Gastroesophageal sphincter (tissue), 3 donors: ENCODE measurements at regions not wholly inside any gene's neighbourhood (a gene's known extent, or its start where the extent isn't known, plus 50 kb on each side); places are given as distances from the start of the nearest gene placed in this dataset.

Source experiments
- CTCF ChIP-seq, 4 experiments: fragments of 200-600 bp in 2 of 4; fragments of 450-650 bp in 2 of 4; sonication (generic) in 1 of 4; IDR thresholded peaks; one replicate each; pipeline ENCODE4 v1.5.1; 2017 to 2019; ENCODE audit warnings: antibody characterized with exemption in 4 of 4, mild to moderate bottlenecking in 2 of 4, moderate library complexity in 2 of 4
- POLR2A ChIP-seq, 2 donors: fragments of 450-650 bp; IDR thresholded peaks; one replicate each; pipeline ENCODE4 v1.6.1; 2017; ENCODE audit warnings: antibody characterized with exemption in 2 of 2, mild to moderate bottlenecking in 2 of 2, moderate library complexity in 1 of 2

- TF ChIP-seq CTCF (IDR thresholded peaks at IDR 0.05) (no peak), POLR2A (IDR thresholded peaks at IDR 0.05) (no peak)
Measured at GRCh38 chr12:88273450-88273849, 131.3 kb downstream of the TMTC3 start.
